ENCODE measurements at regions not wholly inside any gene's neighbourhood (a gene's known extent, or its start where the extent isn't known, plus 50 kb on each side); places are given as distances from the start of the nearest gene placed in this dataset.
"Not testable (repeated sequence)": the region's sequence is repeated elsewhere in the genome, so short reads cannot be mapped to it uniquely, and the experiment has no call there.

- no peak for DNase-seq
These were observed 457.5 kb downstream of the EDEM1 start for GRCh38 chr3:5644773-5645670.

- no peak for DNase-seq
These were observed 458.3 kb downstream of the EDEM1 start for GRCh38 chr3:5645692-5646410.

GRCh38 chr3:5650303-5650702 is 462.8 kb downstream of the EDEM1 start:
- DNase-seq, result no peak

GRCh38 chr3:5651351-5651750 is 463.8 kb downstream of the EDEM1 start:
- DNase-seq, result no peak

- no peak for DNase-seq
These were observed 466.1 kb downstream of the EDEM1 start for GRCh38 chr3:5653426-5654143.

- peak; percentile 7 to 46 for DNase-seq
These were observed 469.6 kb downstream of the EDEM1 start for GRCh38 chr3:5657106-5657505.

- DNase-seq, result no peak
These were observed 476.1 kb downstream of the EDEM1 start for GRCh38 chr3:5663601-5664000.

- no peak for DNase-seq
These were observed 478.9 kb downstream of the EDEM1 start for GRCh38 chr3:5666455-5666854.

GRCh38 chr3:5673521-5673920 is 486.0 kb downstream of the EDEM1 start:
- no peak for DNase-seq

- DNase-seq, result no peak
These were observed 487.8 kb downstream of the EDEM1 start for GRCh38 chr3:5675319-5675718.

- DNase-seq, result no peak
These were observed 490.0 kb downstream of the EDEM1 start for GRCh38 chr3:5677555-5677954.

- DNase-seq, result no peak
These were observed 490.7 kb downstream of the EDEM1 start for GRCh38 chr3:5678248-5678647.

GRCh38 chr3:5678844-5679243 is 491.3 kb downstream of the EDEM1 start:
- no peak for DNase-seq

- DNase-seq, result no peak
These were observed 499.7 kb downstream of the EDEM1 start for GRCh38 chr3:5687230-5687629.

- DNase-seq, result no peak
These were observed 503.0 kb downstream of the EDEM1 start for GRCh38 chr3:5690490-5690889.

- DNase-seq, result no peak
These were observed 503.5 kb downstream of the EDEM1 start for GRCh38 chr3:5690904-5691532.

GRCh38 chr3:5692446-5692845 is 504.9 kb downstream of the EDEM1 start:
- DNase-seq, result no peak

- DNase-seq, result no peak
These were observed 506.8 kb downstream of the EDEM1 start for GRCh38 chr3:5694266-5694665.

GRCh38 chr3:5698851-5699250 is 511.3 kb downstream of the EDEM1 start:
- DNase-seq, result no peak

- DNase-seq, result no peak
These were observed 511.8 kb downstream of the EDEM1 start for GRCh38 chr3:5699313-5699712.

- DNase-seq, result no peak
These were observed 512.3 kb downstream of the EDEM1 start for GRCh38 chr3:5699811-5700210.

GRCh38 chr3:5701005-5701404 is 513.5 kb downstream of the EDEM1 start:
- not testable (repeated sequence) for DNase-seq

- DNase-seq, result no peak
These were observed 520.3 kb downstream of the EDEM1 start for GRCh38 chr3:5707794-5708193.
